HEK293 (cell line): ENCODE measurements at regions not wholly inside any gene's neighbourhood (a gene's known extent, or its start where the extent isn't known, plus 50 kb on each side); places are given as distances from the start of the nearest gene placed in this dataset.

Experiments used
- CTCF ChIA-PET: fragments of 350-600 bp; formaldehyde crosslinking; extraction: SDS; loops from one replicate; lab custom pipeline; 2021; ENCODE audit warnings: antibody characterized with exemption; lab: Yijun Ruan, JAX
- POLR2A ChIA-PET: fragments of 300-600 bp; formaldehyde crosslinking; extraction: SDS; loops from one replicate; lab custom pipeline; 2020; ENCODE audit warnings: antibody characterized with exemption, inconsistent platforms; lab: Yijun Ruan, JAX
- H3K27ac ChIP-seq: fragments of 200-500 bp; sonication (Bioruptor generic); 2 replicates; pipeline ENCODE4 v1.5.1; 2014; ENCODE audit warnings: low read depth, low read length, control low read depth, inconsistent platforms; ENCODE audit errors: extremely low read depth
- H3K36me3 ChIP-seq, 2 experiments: fragments of 200-500 bp in 1 of 2; sonication (Bioruptor generic) in 1 of 2; 1 replicate in 1 of 2; 2 replicates in 1 of 2; pipeline ENCODE4 v1.5.1; 2014 to 2017; ENCODE audit warnings: inconsistent platforms in 2 of 2, low read length in 2 of 2; ENCODE audit not compliant: control insufficient read depth in 2 of 2, insufficient read depth in 1 of 2
- H3K4me1 ChIP-seq: fragments of 200-500 bp; sonication (Bioruptor generic); 2 replicates; pipeline ENCODE4 v1.5.1; 2014; ENCODE audit warnings: mild to moderate bottlenecking, low read length, inconsistent platforms; ENCODE audit not compliant: control insufficient read depth, insufficient read depth
- H3K4me3 ChIP-seq: 2 replicates; pipeline ENCODE4 v1.5.1; 2011; ENCODE audit warnings: low read depth, mild to moderate bottlenecking, control low read depth, low read length, moderate library complexity
- H3K9me3 ChIP-seq: fragments of 200-500 bp; sonication (Bioruptor generic); 2 replicates; pipeline ENCODE4 v1.5.1; 2014; ENCODE audit warnings: low read depth, low read length, inconsistent platforms; ENCODE audit not compliant: control insufficient read depth, insufficient read depth
- GFI1B ChIP-seq: fragments of 450-650 bp; formaldehyde crosslinking; IDR thresholded peaks from 2 replicates; pipeline ENCODE4 v1.5.1; 2016; ENCODE audit warnings: missing biosample characterization, missing genetic modification characterization
- HOXD13 ChIP-seq: sonication (generic); formaldehyde crosslinking; IDR thresholded peaks from 2 replicates; pipeline ENCODE4 v1.8.0; 2022; ENCODE audit warnings: missing genetic modification reagents, borderline replicate concordance
- MEIS1 ChIP-seq: sonication (generic); formaldehyde crosslinking; IDR thresholded peaks from 2 replicates; pipeline ENCODE4 v1.8.1; 2022; ENCODE audit warnings: missing genetic modification reagents, mild to moderate bottlenecking, borderline replicate concordance
- ZBTB17 ChIP-seq: fragments of 450-650 bp; formaldehyde crosslinking; IDR thresholded peaks from 2 replicates; pipeline ENCODE4 v1.5.1; 2016; ENCODE audit warnings: missing biosample characterization, missing genetic modification characterization
- ZFP3 ChIP-seq: fragments of 450-650 bp; formaldehyde crosslinking; IDR thresholded peaks from 2 replicates; pipeline ENCODE4 v1.5.1; 2016; ENCODE audit warnings: low read depth, missing biosample characterization, missing genetic modification characterization
- ZFP69B ChIP-seq: fragments of 450-650 bp; formaldehyde crosslinking; IDR thresholded peaks from 2 replicates; pipeline ENCODE4 v1.5.1; 2016; ENCODE audit warnings: missing biosample characterization, missing genetic modification characterization
- ZNF211 ChIP-seq: fragments of 450-650 bp; formaldehyde crosslinking; IDR thresholded peaks from 2 replicates; pipeline ENCODE4 v1.5.1; 2016; ENCODE audit warnings: low read depth, missing biosample characterization, missing genetic modification characterization
- ZNF292 ChIP-seq: fragments of 450-650 bp; formaldehyde crosslinking; IDR thresholded peaks from 2 replicates; pipeline ENCODE4 v1.5.1; 2016; ENCODE audit warnings: low read depth, missing biosample characterization, missing genetic modification characterization, borderline replicate concordance
- ZNF311 ChIP-seq: fragments of 450-650 bp; formaldehyde crosslinking; IDR thresholded peaks from 2 replicates; pipeline ENCODE4 v1.5.1; 2017; ENCODE audit warnings: missing biosample characterization, missing genetic modification characterization, borderline replicate concordance
- ZNF391 ChIP-seq: fragments of 450-650 bp; formaldehyde crosslinking; IDR thresholded peaks from 2 replicates; pipeline ENCODE4 v1.5.1; 2016; ENCODE audit warnings: low read depth, missing biosample characterization, missing genetic modification characterization, borderline replicate concordance
- ZNF548 ChIP-seq: fragments of 450-650 bp; formaldehyde crosslinking; IDR thresholded peaks from 2 replicates; pipeline ENCODE4 v1.5.1; 2016; ENCODE audit warnings: missing biosample characterization, missing genetic modification characterization
- ZNF561 ChIP-seq: fragments of 450-650 bp; IDR thresholded peaks from 2 replicates; pipeline ENCODE4 v1.5.1; 2018; ENCODE audit warnings: missing biosample characterization, missing genetic modification characterization, borderline replicate concordance
- ZNF610 ChIP-seq: fragments of 450-650 bp; formaldehyde crosslinking; IDR thresholded peaks from 2 replicates; pipeline ENCODE4 v1.5.1; 2016; ENCODE audit warnings: missing biosample characterization, missing genetic modification characterization, borderline replicate concordance
- ZNF629 ChIP-seq: fragments of 450-650 bp; formaldehyde crosslinking; IDR thresholded peaks from 2 replicates; pipeline ENCODE4 v1.5.1; 2017; ENCODE audit warnings: missing biosample characterization, missing genetic modification characterization
- ZNF664 ChIP-seq: fragments of 450-650 bp; formaldehyde crosslinking; IDR thresholded peaks from 2 replicates; pipeline ENCODE4 v1.5.1; 2016; ENCODE audit warnings: missing biosample characterization, missing genetic modification characterization
- ZNF785 ChIP-seq: fragments of 450-650 bp; formaldehyde crosslinking; IDR thresholded peaks from 2 replicates; pipeline ENCODE4 v1.5.1; 2016; ENCODE audit warnings: missing biosample characterization, missing genetic modification characterization
- TF ChIP-seq, protein P1 (sequence below): fragments of 450-650 bp; formaldehyde crosslinking; IDR thresholded peaks from 2 replicates; pipeline ENCODE4 v1.5.1; 2016; ENCODE audit warnings: missing biosample characterization, missing genetic modification characterization
- TF ChIP-seq, protein P2 (sequence below): fragments of 450-650 bp; formaldehyde crosslinking; IDR thresholded peaks from 2 replicates; pipeline ENCODE4 v1.5.1; 2016; ENCODE audit warnings: missing biosample characterization, missing genetic modification characterization
- TF ChIP-seq, protein P3 (sequence below): fragments of 450-650 bp; formaldehyde crosslinking; IDR thresholded peaks from 2 replicates; pipeline ENCODE4 v1.5.1; 2017; ENCODE audit warnings: missing biosample characterization, missing genetic modification characterization

GRCh38 chr5:143742951-143743350, 69.0 kb upstream of the HMHB1 start:
- TF ChIP-seq, protein P1, sequence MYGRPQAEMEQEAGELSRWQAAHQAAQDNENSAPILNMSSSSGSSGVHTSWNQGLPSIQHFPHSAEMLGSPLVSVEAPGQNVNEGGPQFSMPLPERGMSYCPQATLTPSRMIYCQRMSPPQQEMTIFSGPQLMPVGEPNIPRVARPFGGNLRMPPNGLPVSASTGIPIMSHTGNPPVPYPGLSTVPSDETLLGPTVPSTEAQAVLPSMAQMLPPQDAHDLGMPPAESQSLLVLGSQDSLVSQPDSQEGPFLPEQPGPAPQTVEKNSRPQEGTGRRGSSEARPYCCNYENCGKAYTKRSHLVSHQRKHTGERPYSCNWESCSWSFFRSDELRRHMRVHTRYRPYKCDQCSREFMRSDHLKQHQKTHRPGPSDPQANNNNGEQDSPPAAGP: no peak
- no peak for TF ChIP-seq ZBTB17 (tag by site-specific recombination)
- TF ChIP-seq ZFP69B (tag by site-specific recombination): no peak
- no peak for TF ChIP-seq ZNF211 (tag by site-specific recombination)
- TF ChIP-seq ZNF610 (tag by site-specific recombination): no peak
- no peak for TF ChIP-seq ZNF292 (tag by site-specific recombination)
- TF ChIP-seq, protein P2, sequence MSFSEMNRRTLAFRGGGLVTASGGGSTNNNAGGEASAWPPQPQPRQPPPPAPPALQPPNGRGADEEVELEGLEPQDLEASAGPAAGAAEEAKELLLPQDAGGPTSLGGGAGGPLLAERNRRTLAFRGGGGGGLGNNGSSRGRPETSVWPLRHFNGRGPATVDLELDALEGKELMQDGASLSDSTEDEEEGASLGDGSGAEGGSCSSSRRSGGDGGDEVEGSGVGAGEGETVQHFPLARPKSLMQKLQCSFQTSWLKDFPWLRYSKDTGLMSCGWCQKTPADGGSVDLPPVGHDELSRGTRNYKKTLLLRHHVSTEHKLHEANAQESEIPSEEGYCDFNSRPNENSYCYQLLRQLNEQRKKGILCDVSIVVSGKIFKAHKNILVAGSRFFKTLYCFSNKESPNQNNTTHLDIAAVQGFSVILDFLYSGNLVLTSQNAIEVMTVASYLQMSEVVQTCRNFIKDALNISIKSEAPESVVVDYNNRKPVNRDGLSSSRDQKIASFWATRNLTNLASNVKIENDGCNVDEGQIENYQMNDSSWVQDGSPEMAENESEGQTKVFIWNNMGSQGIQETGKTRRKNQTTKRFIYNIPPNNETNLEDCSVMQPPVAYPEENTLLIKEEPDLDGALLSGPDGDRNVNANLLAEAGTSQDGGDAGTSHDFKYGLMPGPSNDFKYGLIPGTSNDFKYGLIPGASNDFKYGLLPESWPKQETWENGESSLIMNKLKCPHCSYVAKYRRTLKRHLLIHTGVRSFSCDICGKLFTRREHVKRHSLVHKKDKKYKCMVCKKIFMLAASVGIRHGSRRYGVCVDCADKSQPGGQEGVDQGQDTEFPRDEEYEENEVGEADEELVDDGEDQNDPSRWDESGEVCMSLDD (tag by site-specific recombination): no peak
- no peak for TF ChIP-seq ZNF561 (tag by site-specific recombination)
- TF ChIP-seq MEIS1 (CRISPR knock-in tag): no peak
- TF ChIP-seq, protein P3, sequence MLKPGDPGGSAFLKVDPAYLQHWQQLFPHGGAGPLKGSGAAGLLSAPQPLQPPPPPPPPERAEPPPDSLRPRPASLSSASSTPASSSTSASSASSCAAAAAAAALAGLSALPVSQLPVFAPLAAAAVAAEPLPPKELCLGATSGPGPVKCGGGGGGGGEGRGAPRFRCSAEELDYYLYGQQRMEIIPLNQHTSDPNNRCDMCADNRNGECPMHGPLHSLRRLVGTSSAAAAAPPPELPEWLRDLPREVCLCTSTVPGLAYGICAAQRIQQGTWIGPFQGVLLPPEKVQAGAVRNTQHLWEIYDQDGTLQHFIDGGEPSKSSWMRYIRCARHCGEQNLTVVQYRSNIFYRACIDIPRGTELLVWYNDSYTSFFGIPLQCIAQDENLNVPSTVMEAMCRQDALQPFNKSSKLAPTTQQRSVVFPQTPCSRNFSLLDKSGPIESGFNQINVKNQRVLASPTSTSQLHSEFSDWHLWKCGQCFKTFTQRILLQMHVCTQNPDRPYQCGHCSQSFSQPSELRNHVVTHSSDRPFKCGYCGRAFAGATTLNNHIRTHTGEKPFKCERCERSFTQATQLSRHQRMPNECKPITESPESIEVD (tag by site-specific recombination): no peak
- TF ChIP-seq ZNF391 (tag by site-specific recombination): no peak
- no peak for TF ChIP-seq ZNF629 (tag by site-specific recombination)
- no peak for TF ChIP-seq ZNF311 (tag by site-specific recombination)
- TF ChIP-seq ZNF548 (tag by site-specific recombination): no peak
- TF ChIP-seq ZFP3 (tag by site-specific recombination): no peak
- TF ChIP-seq HOXD13 (CRISPR knock-in tag): no peak
- TF ChIP-seq GFI1B (tag by site-specific recombination): no peak
- Histone ChIP-seq H3K9me3 (no peaks in the 10 kb centered on the region), H3K4me1 (no peaks in the 10 kb centered on the region), H3K4me3 (no peak overlapping the region), H3K27ac (no peak overlapping the region), H3K36me3 (no peaks in the 10 kb centered on the region)
- POLR2A ChIA-PET: no interaction called here
- CTCF ChIA-PET: no interaction called here

- H3K4me3 ChIP-seq: no peak overlapping the region
- ChIA-PET POLR2A (interaction anchor here (0.7 kb wide), 1 partner anchor 149 kb away, joined by 3 read pairs; no protein-coding TSS in a partner anchor), CTCF (no interaction called here)
- no peak for TF ChIP-seq ZNF785 (tag by site-specific recombination)
- TF ChIP-seq ZNF211 (tag by site-specific recombination): no peak
- no peak for TF ChIP-seq ZNF664 (tag by site-specific recombination)
- no peaks in the 10 kb centered on the region for H3K36me3 ChIP-seq
- H3K27ac ChIP-seq: no peak overlapping the region
- no peaks in the 10 kb centered on the region for H3K4me1 ChIP-seq
- H3K9me3 ChIP-seq: no peaks in the 10 kb centered on the region
Observed at GRCh38 chr5:143741421-143741820, 70.5 kb upstream of the HMHB1 start.
